Cardiac muscle cell (in vitro differentiated cells and primary cell): ENCODE measurements at regions not wholly inside any gene's neighbourhood (a gene's known extent, or its start where the extent isn't known, plus 50 kb on each side); places are given as distances from the start of the nearest gene placed in this dataset.

ENCODE experiments used
- DNase-seq, 2 donors: peaks; one replicate each; pipeline versions ENCODE4 v3.0.0 to v3.0.0-alpha.2; 2010 to 2017; ENCODE audit warnings: low read depth in 1 of 2, low spot score in 1 of 2
- H3K27ac ChIP-seq: fragments of 200-600 bp; sonication (generic); 2 replicates; pipeline ENCODE4 v1.5.1; 2016
- H3K27me3 ChIP-seq: fragments of 200-600 bp; sonication (generic); 2 replicates; pipeline ENCODE4 v1.6.0; 2016; ENCODE audit warnings: control low read depth
- H3K36me3 ChIP-seq: fragments of 200-600 bp; sonication (generic); 2 replicates; pipeline ENCODE4 v1.5.1; 2016; ENCODE audit warnings: control low read depth
- H3K4me1 ChIP-seq: fragments of 200-600 bp; sonication (generic); 2 replicates; pipeline ENCODE4 v1.8.1; 2017; ENCODE audit warnings: low read depth, mild to moderate bottlenecking, mixed run types
- H3K4me3 ChIP-seq: fragments of 200-600 bp; sonication (generic); 2 replicates; pipeline ENCODE4 v1.5.1; 2016; ENCODE audit warnings: mild to moderate bottlenecking
- H3K9me3 ChIP-seq: fragments of 200-600 bp; sonication (generic); 2 replicates; pipeline ENCODE4 v1.5.1; 2017; ENCODE audit warnings: low read depth, mild to moderate bottlenecking, control low read depth
- CTCF ChIP-seq: IDR thresholded peaks from 2 replicates; pipeline ENCODE4 v1.5.1; 2012; ENCODE audit warnings: low read depth, mild to moderate bottlenecking, low read length

- Histone ChIP-seq H3K9me3 (no peaks in the 10 kb centered on the region), H3K27me3 (no peaks in the 10 kb centered on the region), H3K36me3 (no peaks in the 10 kb centered on the region), H3K27ac (no peak overlapping the region), H3K4me3 (no peak overlapping the region), H3K4me1 (no peaks in the 10 kb centered on the region)
- TF ChIP-seq CTCF, result no peak
- DNase-seq, result no peak
Observed at GRCh38 chr11:12321217-12321937, 56.0 kb upstream of the PARVA start.

- TF ChIP-seq CTCF, result no peak
- DNase-seq, result no peak
- H3K9me3 ChIP-seq, result no peaks in the 10 kb centered on the region
- no peaks in the 10 kb centered on the region for H3K4me1 ChIP-seq
- H3K36me3 ChIP-seq, result no peaks in the 10 kb centered on the region
- H3K27ac ChIP-seq, result no peak overlapping the region
- H3K27me3 ChIP-seq, result no peaks in the 10 kb centered on the region
- no peak overlapping the region for H3K4me3 ChIP-seq
Observed at GRCh38 chr11:12324585-12324984, 52.8 kb upstream of the PARVA start.
